Mesenchymal stem cell (in vitro differentiated cells and primary cell): ENCODE measurements at regions not wholly inside any gene's neighbourhood (a gene's known extent, or its start where the extent isn't known, plus 50 kb on each side); places are given as distances from the start of the nearest gene placed in this dataset.
"Not testable (repeated sequence)": the region's sequence is repeated elsewhere in the genome, so short reads cannot be mapped to it uniquely, and the experiment has no call there.

Experiments
- DNase-seq: peaks from one replicate; pipeline ENCODE4 v3.0.0-alpha.2; 2013
- H2AFZ ChIP-seq: one replicate; pipeline ENCODE4 v1.6.1; 2013; ENCODE audit warnings: low read depth, mild to moderate bottlenecking, control low read depth, inconsistent platforms, low read length, moderate library complexity
- H2AK5ac ChIP-seq: 2 replicates; pipeline ENCODE4 v1.6.1; 2013; ENCODE audit warnings: low read length, moderate library complexity, mild to moderate bottlenecking, inconsistent platforms; ENCODE audit not compliant: severe bottlenecking
- H2BK120ac ChIP-seq: one replicate; pipeline ENCODE4 v1.6.1; 2013; ENCODE audit warnings: low read depth, mild to moderate bottlenecking, inconsistent platforms, low read length, moderate library complexity
- H2BK12ac ChIP-seq, 2 experiments: one replicate each; pipeline ENCODE4 v1.6.1; 2013; ENCODE audit warnings: inconsistent platforms in 2 of 2, low read length in 2 of 2, mild to moderate bottlenecking in 2 of 2, moderate library complexity in 2 of 2, control low read depth in 1 of 2
- H2BK15ac ChIP-seq: one replicate; pipeline ENCODE4 v1.6.1; 2013; ENCODE audit warnings: mild to moderate bottlenecking, low read depth, inconsistent platforms; ENCODE audit not compliant: poor library complexity, severe bottlenecking
- H2BK5ac ChIP-seq: 2 replicates; pipeline ENCODE4 v1.6.1; 2013; ENCODE audit warnings: low read depth, mild to moderate bottlenecking, low read length, control low read depth, inconsistent platforms; ENCODE audit not compliant: poor library complexity, severe bottlenecking
- H3K14ac ChIP-seq, 2 experiments: one replicate each; pipeline ENCODE4 v1.6.1; 2013; ENCODE audit warnings: inconsistent platforms in 2 of 2, low read length in 2 of 2, control low read depth in 1 of 2, mild to moderate bottlenecking in 1 of 2, moderate library complexity in 1 of 2
- H3K18ac ChIP-seq, 2 experiments: one replicate each; pipeline ENCODE4 v1.6.1; 2013; ENCODE audit warnings: inconsistent platforms in 2 of 2, low read length in 2 of 2, control low read depth in 1 of 2, low read depth in 1 of 2, mild to moderate bottlenecking in 1 of 2
- H3K23ac ChIP-seq, 2 experiments: one replicate each; pipeline ENCODE4 v1.6.1; 2013; ENCODE audit warnings: inconsistent platforms in 2 of 2, low read length in 2 of 2, mild to moderate bottlenecking in 2 of 2, moderate library complexity in 2 of 2, control low read depth in 1 of 2
- H3K27ac ChIP-seq: 2 replicates; pipeline ENCODE4 v1.5.1; 2013; ENCODE audit warnings: mild to moderate bottlenecking, moderate library complexity, low read length, control low read depth, inconsistent platforms; ENCODE audit not compliant: poor library complexity, severe bottlenecking
- H3K27me3 ChIP-seq, 2 experiments: 2 replicates each; pipeline versions ENCODE4 v1.6.1 to v1.7.0; 2013; ENCODE audit warnings: low read length in 2 of 2, mild to moderate bottlenecking in 2 of 2, moderate library complexity in 2 of 2, control low read depth in 1 of 2, inconsistent platforms in 1 of 2; ENCODE audit not compliant: control insufficient read depth in 1 of 2, insufficient read depth in 1 of 2
- H3K36me3 ChIP-seq, 2 experiments: 2 replicates each; pipeline versions ENCODE4 v1.6.1 to v1.7.0; 2013; ENCODE audit warnings: low read length in 2 of 2, control low read depth in 1 of 2, inconsistent platforms in 1 of 2, low read depth in 1 of 2, mild to moderate bottlenecking in 1 of 2; ENCODE audit not compliant: insufficient read depth in 2 of 2, control insufficient read depth in 1 of 2
- H3K4ac ChIP-seq, 2 experiments: one replicate each; pipeline ENCODE4 v1.6.1; 2013; ENCODE audit warnings: inconsistent platforms in 2 of 2, low read length in 2 of 2, mild to moderate bottlenecking in 2 of 2, moderate library complexity in 2 of 2, control low read depth in 1 of 2, low read depth in 1 of 2
- H3K4me1 ChIP-seq: 2 replicates; pipeline ENCODE4 v1.6.1; 2013; ENCODE audit warnings: low read depth, low read length, control low read depth; ENCODE audit not compliant: control insufficient read depth, insufficient read depth
- H3K4me2 ChIP-seq: 2 replicates; pipeline ENCODE4 v1.6.1; 2013; ENCODE audit warnings: low read length, mild to moderate bottlenecking, inconsistent platforms; ENCODE audit not compliant: poor library complexity, severe bottlenecking
- H3K4me3 ChIP-seq, 2 experiments: 2 replicates each; pipeline versions ENCODE4 v1.5.1 to v1.7.0; 2013; ENCODE audit warnings: low read length in 2 of 2, mild to moderate bottlenecking in 2 of 2, control low read depth in 1 of 2, low read depth in 1 of 2; ENCODE audit not compliant: insufficient read depth in 1 of 2
- H3K79me1 ChIP-seq: replicated peaks from 2 replicates; pipeline ENCODE4 v1.6.1; 2013; ENCODE audit warnings: mild to moderate bottlenecking, control low read depth, low read length, inconsistent platforms; ENCODE audit not compliant: poor library complexity, severe bottlenecking
- H3K9ac ChIP-seq: 2 replicates; pipeline ENCODE4 v1.7.0; 2013; ENCODE audit warnings: mild to moderate bottlenecking, low read length, moderate library complexity
- H3K9me3 ChIP-seq: 2 replicates; pipeline ENCODE4 v1.7.0; 2013; ENCODE audit warnings: mild to moderate bottlenecking, low read length; ENCODE audit not compliant: control insufficient read depth
- H4K8ac ChIP-seq: one replicate; pipeline ENCODE4 v1.6.1; 2013; ENCODE audit warnings: inconsistent platforms, mild to moderate bottlenecking, low read length, moderate library complexity
- H4K91ac ChIP-seq: one replicate; pipeline ENCODE4 v1.6.1; 2013; ENCODE audit warnings: mild to moderate bottlenecking, low read length, inconsistent platforms
- WGBS: methylation state at CpG from one replicate; pipeline ENCODE4 v1.1.7; 2013; ENCODE audit warnings: mixed read lengths; 5-methylcytosine and 5-hydroxymethylcytosine counted together

GRCh38 chr10:9450801-9451200 is 1396.3 kb downstream of the GATA3 start:
- Histone ChIP-seq H3K14ac (no peak overlapping the region), H2BK120ac (no peak overlapping the region), H3K9me3 (peaks cover 12% of the 10 kb centered on the region), H3K27ac (no peak overlapping the region), H4K8ac (no peak overlapping the region), H3K4me1 (no peaks in the 10 kb centered on the region), H2AFZ (no peak overlapping the region), H2BK15ac (no peak overlapping the region), H3K4ac (no peak overlapping the region), H4K91ac (no peak overlapping the region), H3K27me3 (no peaks in the 10 kb centered on the region), H3K4me2 (no peak overlapping the region), H2AK5ac (no peak overlapping the region), H3K23ac (no peak overlapping the region), H3K9ac (no peak overlapping the region), H2BK12ac (no peak overlapping the region), H2BK5ac (no peak overlapping the region), H3K18ac (no peak overlapping the region), H3K79me1 (no peaks in the 10 kb centered on the region), H3K36me3 (no peaks in the 10 kb centered on the region), H3K4me3 (no peak overlapping the region)
- no peak for DNase-seq
- WGBS, result 90% methylated on average over 2 of the region's 2 CpGs

GRCh38 chr10:9451211-9451773 is 1396.8 kb downstream of the GATA3 start:
- Histone ChIP-seq H3K4me3 (no peak overlapping the region), H3K23ac (no peak overlapping the region), H3K14ac (no peak overlapping the region), H3K9ac (no peak overlapping the region), H2BK120ac (no peak overlapping the region), H3K9me3 (peaks cover 12% of the 10 kb centered on the region), H2BK5ac (no peak overlapping the region), H3K36me3 (no peaks in the 10 kb centered on the region), H2BK15ac (no peak overlapping the region), H3K27ac (no peak overlapping the region), H2AK5ac (no peak overlapping the region), H3K4ac (no peak overlapping the region), H3K27me3 (no peaks in the 10 kb centered on the region), H3K79me1 (no peaks in the 10 kb centered on the region), H4K91ac (no peak overlapping the region), H4K8ac (no peak overlapping the region), H2BK12ac (no peak overlapping the region), H3K4me1 (no peaks in the 10 kb centered on the region), H3K4me2 (no peak overlapping the region), H3K18ac (no peak overlapping the region), H2AFZ (no peak overlapping the region)
- WGBS, result 86% methylated on average over 1 of the region's 2 CpGs
- DNase-seq, result no peak

GRCh38 chr10:9452056-9452455 is 1397.6 kb downstream of the GATA3 start:
- Histone ChIP-seq H2BK120ac (no peak overlapping the region), H3K9ac (no peak overlapping the region), H4K91ac (no peak overlapping the region), H3K4ac (no peak overlapping the region), H3K27ac (no peak overlapping the region), H3K36me3 (no peaks in the 10 kb centered on the region), H4K8ac (no peak overlapping the region), H3K4me3 (no peak overlapping the region), H3K18ac (no peak overlapping the region), H3K4me2 (no peak overlapping the region), H3K79me1 (no peaks in the 10 kb centered on the region), H2AFZ (no peak overlapping the region), H3K9me3 (peaks cover 12% of the 10 kb centered on the region), H3K14ac (no peak overlapping the region), H2BK15ac (no peak overlapping the region), H3K4me1 (no peaks in the 10 kb centered on the region), H3K27me3 (no peaks in the 10 kb centered on the region), H2BK12ac (no peak overlapping the region), H3K23ac (no peak overlapping the region), H2BK5ac (no peak overlapping the region), H2AK5ac (no peak overlapping the region)
- no CpG with 5 or more reads among the region's 1 CpG for WGBS
- DNase-seq, result no peak

GRCh38 chr10:9453871-9454270 is 1399.4 kb downstream of the GATA3 start:
- WGBS, result 89% methylated on average over 3 of the region's 3 CpGs
- H3K27ac ChIP-seq, H3K4me1 ChIP-seq, H3K23ac ChIP-seq, H2BK5ac ChIP-seq, H3K27me3 ChIP-seq, H3K9ac ChIP-seq, H3K18ac ChIP-seq, H2BK15ac ChIP-seq, H3K14ac ChIP-seq, H3K4me2 ChIP-seq, H2AFZ ChIP-seq, H4K8ac ChIP-seq, H3K4ac ChIP-seq, H4K91ac ChIP-seq, H3K79me1 ChIP-seq, H2BK120ac ChIP-seq, DNase-seq, H2BK12ac ChIP-seq, H2AK5ac ChIP-seq, H3K4me3 ChIP-seq, H3K36me3 ChIP-seq: not testable (repeated sequence)
- peaks cover 11% of the 10 kb centered on the region for H3K9me3 ChIP-seq
